Stimulated activated CD8-positive, alpha-beta memory T cell treated with anti-CD3 and anti-CD28 coated beads, Interleukin-4, amount 100 ng/mL, for 24 hours (primary cell): ENCODE measurements at regions not wholly inside any gene's neighbourhood (a gene's known extent, or its start where the extent isn't known, plus 50 kb on each side); places are given as distances from the start of the nearest gene placed in this dataset.
"Not testable (repeated sequence)": the region's sequence is repeated elsewhere in the genome, so short reads cannot be mapped to it uniquely, and the experiment has no call there.

Experiments
- DNase-seq: peaks from one replicate; pipeline ENCODE4 v3.0.0-alpha.2; 2020; ENCODE audit warnings: low read depth

DNA sequence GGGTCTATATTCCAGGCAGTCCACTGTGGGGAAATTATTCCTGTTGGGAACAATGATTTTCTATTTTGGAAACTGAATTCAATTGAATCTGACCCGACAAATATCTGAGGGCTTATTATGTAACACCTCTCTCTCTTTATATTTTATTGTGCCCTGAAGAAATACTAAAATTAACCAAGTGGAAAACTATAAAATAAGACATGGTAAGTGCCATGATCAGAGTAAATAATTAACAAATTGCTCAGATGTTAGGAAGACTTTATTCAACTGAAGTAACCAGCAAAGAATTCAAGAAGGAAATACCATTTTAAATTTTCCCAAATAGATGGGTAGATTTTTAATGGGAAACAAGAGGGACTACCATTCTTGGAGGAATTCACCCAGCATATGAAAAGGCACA, 632.9 kb downstream of the MAFB start:
- no peak for DNase-seq

- DNase-seq = no peak
Measured at GRCh38 chr20:40055711-40056110, 633.3 kb downstream of the MAFB start.

DNA sequence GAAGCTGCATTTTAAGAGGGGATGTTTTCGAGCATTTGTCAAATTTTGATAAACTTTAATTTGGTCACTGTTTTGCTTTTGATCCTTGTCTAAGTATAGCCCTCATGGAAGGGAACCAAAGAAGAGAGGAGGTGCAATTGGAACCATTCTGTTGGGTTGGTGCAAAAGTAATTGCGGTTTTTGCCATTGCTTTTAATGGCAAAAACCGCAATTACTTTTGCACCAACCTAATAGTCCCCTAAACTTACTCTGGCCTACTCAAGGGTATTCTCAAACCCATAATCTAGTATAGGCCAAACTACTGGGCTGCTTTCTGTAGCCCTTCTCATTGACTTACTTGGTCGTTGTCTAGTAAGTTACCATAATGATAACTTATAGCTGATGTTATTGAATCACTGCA, 634.7 kb downstream of the MAFB start:
- DNase-seq = no peak

DNA sequence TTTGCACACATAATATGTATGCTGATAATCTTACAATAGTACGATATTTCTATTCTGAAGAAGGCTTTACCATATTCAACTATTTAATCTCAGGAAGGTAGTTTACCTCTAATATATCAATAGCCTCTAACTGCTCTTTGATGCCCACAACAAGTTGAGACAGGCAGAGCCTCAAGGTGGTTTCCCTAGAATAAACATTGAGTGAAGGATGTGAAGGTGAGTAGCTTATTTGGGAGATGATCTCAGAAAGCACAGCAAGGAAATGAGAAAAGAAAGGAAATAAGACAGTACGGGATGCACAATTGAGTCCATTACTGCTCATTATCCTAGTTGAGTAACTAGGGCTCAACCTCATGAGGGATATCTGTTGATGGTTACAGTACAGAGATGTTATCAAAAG, 638.4 kb downstream of the MAFB start:
- no peak for DNase-seq

GRCh38 chr20:40049854-40050253, 639.2 kb downstream of the MAFB start:
- DNase-seq = no peak

DNA sequence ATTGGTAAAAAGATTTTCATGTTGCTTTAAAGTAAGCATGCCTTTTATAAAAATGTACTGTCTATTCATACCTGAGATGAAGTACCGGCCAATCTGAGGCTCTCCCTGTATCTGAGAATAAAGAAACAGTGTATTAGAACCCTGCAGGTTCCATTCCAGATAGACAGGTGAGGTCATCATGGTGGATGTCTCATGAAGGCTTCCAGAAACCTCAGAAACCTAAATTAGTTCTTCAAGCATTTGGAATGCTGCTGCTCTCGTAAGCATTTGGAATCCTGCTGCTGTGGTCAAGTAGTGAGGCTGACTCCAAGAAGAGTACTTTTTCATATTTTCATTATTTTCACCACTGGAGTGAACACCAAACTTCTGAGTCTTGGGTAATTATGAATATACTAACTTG, 642.3 kb downstream of the MAFB start:
- DNase-seq = no peak

GRCh38 chr20:40037511-40037910, 651.5 kb downstream of the MAFB start:
- no peak for DNase-seq

GRCh38 chr20:40029589-40029988, 659.4 kb downstream of the MAFB start:
- DNase-seq = no peak

DNA sequence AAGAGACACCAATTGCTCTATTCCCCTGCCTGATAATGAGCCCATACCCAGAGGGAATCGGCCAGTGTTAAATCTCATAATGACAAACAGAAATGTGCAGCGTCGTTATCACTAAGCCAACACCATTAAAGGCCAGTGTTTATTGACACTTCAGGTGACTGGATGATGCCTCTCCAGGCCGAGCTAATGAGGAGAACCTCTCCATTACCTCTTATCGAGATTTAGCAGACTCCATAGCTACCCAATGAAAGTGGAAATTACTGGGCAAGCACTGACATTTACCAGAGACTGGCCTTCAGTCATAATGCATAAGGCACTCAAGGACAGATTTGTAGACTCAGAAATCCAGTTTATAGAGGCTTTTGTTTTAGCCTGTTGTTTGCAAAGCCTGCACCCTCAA, 669.5 kb downstream of the MAFB start:
- no peak for DNase-seq

GRCh38 chr20:40017765-40018164, 671.3 kb downstream of the MAFB start:
- no peak for DNase-seq

DNA sequence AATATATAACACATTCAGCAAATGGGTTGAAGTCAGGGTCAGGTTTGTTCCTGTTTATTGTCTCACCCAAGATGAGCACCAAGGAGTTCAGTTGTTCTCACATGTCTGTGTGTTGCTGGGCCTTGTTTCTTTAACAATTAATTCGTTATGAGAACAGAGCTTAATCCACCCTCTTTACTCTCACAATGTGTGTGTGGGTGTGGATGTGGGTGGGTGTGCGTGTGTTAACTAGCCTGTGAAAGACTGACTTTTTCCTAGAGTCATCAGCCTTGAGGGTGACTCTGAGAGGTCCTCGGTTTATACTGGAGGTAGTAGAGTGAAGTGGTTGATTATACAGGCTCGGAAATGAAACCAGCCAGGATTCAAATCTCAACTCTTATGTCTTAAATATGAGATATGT, 672.1 kb downstream of the MAFB start:
- DNase-seq = no peak

- DNase-seq = no peak
Measured at GRCh38 chr20:40016392-40016791, 672.6 kb downstream of the MAFB start.

DNA sequence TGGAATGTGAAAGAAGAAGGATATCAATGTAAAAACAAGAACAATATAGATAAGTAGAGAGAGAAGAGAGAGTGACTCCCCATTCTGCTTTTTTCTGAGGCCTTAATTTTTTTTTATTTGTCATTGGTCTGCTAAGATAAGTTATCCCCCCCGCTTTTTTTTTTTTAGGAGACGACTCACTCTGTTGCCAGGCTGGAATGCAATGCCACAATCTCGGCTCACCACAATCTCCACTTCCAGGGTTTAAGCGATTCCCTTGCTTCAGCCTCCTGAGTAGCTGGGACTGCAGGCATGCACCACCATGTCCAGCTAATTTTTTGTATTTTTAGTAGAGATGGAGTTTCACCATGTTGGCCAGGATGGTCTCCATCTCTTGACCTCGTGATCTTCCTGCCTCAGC, 677.0 kb downstream of the MAFB start:
- not testable (repeated sequence) for DNase-seq

DNA sequence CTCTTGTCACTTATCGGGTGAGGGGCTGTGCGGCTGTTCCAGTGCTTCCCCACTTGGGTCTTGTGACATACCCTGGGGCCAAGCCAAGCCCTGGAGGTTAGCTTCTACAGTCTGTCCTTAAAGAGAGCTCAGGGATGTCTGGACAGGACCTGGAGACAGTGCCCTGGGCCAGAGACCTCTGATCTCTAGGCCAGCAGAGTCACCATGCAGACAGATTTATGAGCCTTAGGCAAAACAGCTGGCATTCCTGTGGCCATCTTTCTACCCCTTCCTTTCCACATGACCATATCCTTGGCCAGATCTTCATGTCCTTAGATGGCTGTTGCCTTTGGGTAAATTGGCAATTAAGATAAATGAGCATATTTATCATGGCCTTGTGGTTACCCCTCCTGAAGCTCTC, 678.6 kb downstream of the MAFB start:
- DNase-seq = no peak

- no peak for DNase-seq
Measured at GRCh38 chr20:40009542-40009941, 679.5 kb downstream of the MAFB start.

DNA sequence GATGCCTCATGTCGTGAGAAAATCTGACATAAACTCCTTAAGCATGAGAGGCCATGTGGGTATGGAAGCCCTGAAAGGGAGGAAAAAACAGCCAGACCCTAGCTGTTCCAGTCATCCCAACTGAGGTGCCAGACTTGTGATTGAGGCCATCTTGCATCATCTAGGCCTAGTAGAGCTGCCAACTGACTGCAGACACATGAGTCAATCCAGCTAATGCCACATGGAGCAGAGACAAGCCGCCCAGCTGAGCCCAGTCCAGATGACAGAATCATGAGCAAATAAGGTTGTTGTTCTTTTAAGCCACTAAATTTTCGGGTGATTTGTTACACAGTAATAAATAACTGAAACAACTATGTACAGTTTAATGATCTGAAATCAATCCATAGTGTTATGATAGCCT, 680.9 kb downstream of the MAFB start:
- no peak for DNase-seq

DNA sequence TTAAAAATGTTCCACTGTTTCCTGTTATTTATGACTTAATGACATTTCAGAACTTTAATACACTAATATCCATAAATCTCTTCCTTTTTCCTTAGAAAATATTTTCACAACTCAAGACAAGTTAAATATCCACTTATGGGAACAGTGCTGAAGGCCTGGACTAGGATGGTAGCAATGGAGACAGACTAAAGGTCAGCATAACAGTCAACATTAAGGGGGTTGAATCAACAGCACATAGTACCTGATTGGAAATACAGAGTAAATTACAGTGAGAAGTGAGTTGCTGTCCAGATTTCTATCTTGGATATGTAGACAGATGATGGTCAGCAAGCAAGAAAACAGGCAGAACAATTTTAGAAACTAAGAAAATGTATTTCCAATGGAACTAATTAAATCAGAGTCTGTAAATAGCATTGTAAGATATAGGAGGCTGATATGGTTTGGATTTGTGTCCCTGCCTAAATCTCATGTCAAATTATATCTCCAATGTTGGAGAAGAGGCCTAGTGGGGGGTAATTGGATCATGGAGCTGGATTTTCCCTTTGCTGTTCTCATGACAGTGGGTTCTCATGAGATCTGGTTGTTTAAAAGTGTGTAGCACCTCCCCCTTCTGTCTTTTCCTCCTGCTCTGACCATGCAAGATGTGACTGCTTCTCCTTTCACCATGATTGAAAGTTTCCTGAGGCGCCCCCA, 682.7 kb downstream of the MAFB start:
- DNase-seq = no peak

- DNase-seq = not testable (repeated sequence)
Measured at GRCh38 chr20:40004092-40004491, 684.9 kb downstream of the MAFB start.

DNA sequence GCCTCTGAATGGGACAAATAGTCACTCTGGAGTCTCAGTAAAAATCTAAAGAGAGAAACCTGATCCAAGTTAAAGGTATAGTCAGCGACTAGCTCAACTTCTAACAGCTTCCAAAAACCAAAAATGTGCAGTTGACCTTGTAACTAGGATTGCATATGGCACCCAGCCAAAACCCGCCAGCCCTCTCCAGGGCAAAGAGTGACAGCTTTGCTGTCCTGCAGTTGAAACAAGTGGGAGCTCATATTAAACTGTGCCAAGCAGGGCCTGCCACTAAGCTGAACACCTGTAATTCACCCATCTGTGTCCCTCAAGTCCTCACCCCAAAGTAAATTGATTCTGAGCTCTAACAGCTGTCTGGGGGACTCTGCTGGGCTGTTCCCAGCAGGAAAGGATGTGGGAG, 695.3 kb downstream of the MAFB start:
- no peak for DNase-seq

GRCh38 chr20:39990692-39991091, 698.3 kb downstream of the MAFB start:
- DNase-seq = no peak

- no peak for DNase-seq
Measured at GRCh38 chr20:39988991-39989390, 700.0 kb downstream of the MAFB start.

- no peak for DNase-seq
Measured at GRCh38 chr20:39986173-39986904, 702.7 kb downstream of the MAFB start.

GRCh38 chr20:39985271-39985827, 703.7 kb downstream of the MAFB start:
- no peak for DNase-seq

- no peak for DNase-seq
Measured at GRCh38 chr20:39983655-39984054, 705.4 kb downstream of the MAFB start.
